ENCODE measurements at regions not wholly inside any gene's neighbourhood (a gene's known extent, or its start where the extent isn't known, plus 50 kb on each side); places are given as distances from the start of the nearest gene placed in this dataset.

DNA sequence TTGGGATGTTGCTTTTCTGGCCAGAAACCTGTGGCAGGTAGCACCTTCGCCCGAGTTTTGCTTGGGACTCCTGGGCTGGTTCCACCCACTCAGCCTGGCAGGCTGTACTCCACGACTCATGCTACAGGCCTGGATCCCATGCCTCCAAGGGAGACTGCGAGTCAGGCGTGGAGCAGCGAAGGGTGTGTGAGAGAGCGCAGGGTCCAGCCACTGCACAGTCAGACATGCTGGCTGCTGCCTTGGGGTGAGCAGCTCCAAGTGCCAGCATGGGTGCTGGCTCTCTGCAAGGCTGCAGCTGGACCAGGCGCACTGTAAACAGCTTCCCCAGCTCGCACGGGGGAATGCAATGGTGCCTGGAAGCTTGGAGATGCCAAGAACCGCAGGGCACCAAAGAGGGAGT, 249.6 kb upstream of the EDIL3 start:
- TF ChIP-seq POLR2AphosphoS5 (IDR thresholded peaks at IDR 0.05; ENCODE audit: low read depth, low read length) (no peak), POLR2A (IDR thresholded peaks at IDR 0.05; ENCODE audit: low read depth, low read length) (no peak), TAF1 (IDR thresholded peaks at IDR 0.05; ENCODE audit: low read depth, low read length) (no peak), POU2F2 (IDR thresholded peaks at IDR 0.05; ENCODE audit: low read depth, low read length) (no peak), SPI1 (IDR thresholded peaks at IDR 0.05; ENCODE audit: low read depth, low read length) (no peak)
